GM18868 (cell line): ENCODE measurements at regions not wholly inside any gene's neighbourhood (a gene's known extent, or its start where the extent isn't known, plus 50 kb on each side); places are given as distances from the start of the nearest gene placed in this dataset.

Experiments
- ATAC-seq: cut with Tn5 transposase; IDR thresholded peaks from one replicate; pipeline ENCODE4 v1.9.1; 2021; ENCODE audit warnings: mild to moderate bottlenecking, moderate library complexity; ENCODE audit not compliant: unreplicated experiment

GRCh38 chr1:4351453-4351852, 303.0 kb upstream of the AJAP1 start:
- no peak for ATAC-seq

GRCh38 chr1:4353090-4353856, 301.1 kb upstream of the AJAP1 start:
- ATAC-seq, result no peak

- no peak for ATAC-seq
Observed at GRCh38 chr1:4355839-4356238, 298.6 kb upstream of the AJAP1 start.

GRCh38 chr1:4362314-4363044, 291.9 kb upstream of the AJAP1 start:
- ATAC-seq, result no peak

- ATAC-seq, result no peak
Observed at GRCh38 chr1:4366091-4366490, 288.3 kb upstream of the AJAP1 start.

GRCh38 chr1:4367230-4367777, 287.1 kb upstream of the AJAP1 start:
- ATAC-seq, result no peak

GRCh38 chr1:4369335-4369734, 285.1 kb upstream of the AJAP1 start:
- ATAC-seq, result no peak

GRCh38 chr1:4371849-4372248, 282.6 kb upstream of the AJAP1 start:
- no peak for ATAC-seq

- ATAC-seq, result no peak
Observed at GRCh38 chr1:4375812-4376211, 278.6 kb upstream of the AJAP1 start.

- no peak for ATAC-seq
Observed at GRCh38 chr1:4379451-4380175, 274.8 kb upstream of the AJAP1 start.

- ATAC-seq, result no peak
Observed at GRCh38 chr1:4380564-4381168, 273.7 kb upstream of the AJAP1 start.

GRCh38 chr1:4393191-4393590, 261.2 kb upstream of the AJAP1 start:
- no peak for ATAC-seq

GRCh38 chr1:4394366-4394765, 260.0 kb upstream of the AJAP1 start:
- ATAC-seq, result no peak

GRCh38 chr1:4395158-4395557, 259.3 kb upstream of the AJAP1 start:
- ATAC-seq, result no peak

GRCh38 chr1:4395676-4396075, 258.7 kb upstream of the AJAP1 start:
- no peak for ATAC-seq

- no peak for ATAC-seq
Observed at GRCh38 chr1:4396551-4396950, 257.9 kb upstream of the AJAP1 start.

- no peak for ATAC-seq
Observed at GRCh38 chr1:4397196-4397595, 257.2 kb upstream of the AJAP1 start.

GRCh38 chr1:4402032-4402431, 252.4 kb upstream of the AJAP1 start:
- ATAC-seq, result no peak

- no peak for ATAC-seq
Observed at GRCh38 chr1:4404854-4405590, 249.4 kb upstream of the AJAP1 start.

GRCh38 chr1:4407851-4408250, 246.6 kb upstream of the AJAP1 start:
- ATAC-seq, result no peak
